ENCODE measurements at regions not wholly inside any gene's neighbourhood (a gene's known extent, or its start where the extent isn't known, plus 50 kb on each side); places are given as distances from the start of the nearest gene placed in this dataset.

DNA sequence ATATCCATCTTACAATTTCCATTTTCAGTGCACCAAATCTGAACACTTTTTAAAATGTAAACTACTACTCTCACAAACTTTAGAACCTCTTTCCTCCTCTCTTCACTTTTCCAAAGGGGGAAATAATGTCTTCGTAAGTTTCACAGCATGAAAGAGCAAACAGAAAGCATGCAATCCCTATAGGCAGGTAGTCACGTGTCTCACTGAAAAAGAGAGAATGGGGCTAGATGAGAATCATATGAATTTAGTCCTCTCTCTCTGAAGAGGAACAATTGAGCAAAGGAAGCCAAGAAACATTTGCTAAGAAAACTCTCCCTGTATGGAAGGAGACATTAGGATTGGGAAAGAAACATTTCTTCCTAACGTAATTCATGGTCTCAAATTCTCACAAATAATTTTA is 613.9 kb downstream of the PLA2G4A start:
- Histone ChIP-seq H4K20me1 (replicated peaks; ENCODE audit: insufficient read depth) (no peaks in the 10 kb centered on the region), H3K79me2 (replicated peaks; ENCODE audit: insufficient read depth) (no peaks in the 10 kb centered on the region), H3K27me3 (ENCODE audit: insufficient read depth) (no peaks in the 10 kb centered on the region), H3K36me3 (ENCODE audit: insufficient read depth) (no peaks in the 10 kb centered on the region), H2AFZ (peak overlapping the region; percentile 15; the same call in 1 of the 2 replicates), H3K27ac (ENCODE audit: low read depth) (no peak overlapping the region), H3K4me2 (no peak overlapping the region), H3K4me1 (ENCODE audit: insufficient read depth) (peaks cover 22% of the 10 kb centered on the region), H3K4me3 (no peak overlapping the region), H3F3A (replicated peaks; ENCODE audit: low read depth) (no peaks in the 10 kb centered on the region), H3K9me2 (ENCODE audit: insufficient read depth) (no peaks in the 10 kb centered on the region)
- DNase-seq (ENCODE audit: low spot score) (no peak), ATAC-seq (no peak)
- H3K36me3 Mint-ChIP-seq (ENCODE audit: low read depth) = no peaks in the 10 kb centered on the region
- TF ChIP-seq, protein P1, sequence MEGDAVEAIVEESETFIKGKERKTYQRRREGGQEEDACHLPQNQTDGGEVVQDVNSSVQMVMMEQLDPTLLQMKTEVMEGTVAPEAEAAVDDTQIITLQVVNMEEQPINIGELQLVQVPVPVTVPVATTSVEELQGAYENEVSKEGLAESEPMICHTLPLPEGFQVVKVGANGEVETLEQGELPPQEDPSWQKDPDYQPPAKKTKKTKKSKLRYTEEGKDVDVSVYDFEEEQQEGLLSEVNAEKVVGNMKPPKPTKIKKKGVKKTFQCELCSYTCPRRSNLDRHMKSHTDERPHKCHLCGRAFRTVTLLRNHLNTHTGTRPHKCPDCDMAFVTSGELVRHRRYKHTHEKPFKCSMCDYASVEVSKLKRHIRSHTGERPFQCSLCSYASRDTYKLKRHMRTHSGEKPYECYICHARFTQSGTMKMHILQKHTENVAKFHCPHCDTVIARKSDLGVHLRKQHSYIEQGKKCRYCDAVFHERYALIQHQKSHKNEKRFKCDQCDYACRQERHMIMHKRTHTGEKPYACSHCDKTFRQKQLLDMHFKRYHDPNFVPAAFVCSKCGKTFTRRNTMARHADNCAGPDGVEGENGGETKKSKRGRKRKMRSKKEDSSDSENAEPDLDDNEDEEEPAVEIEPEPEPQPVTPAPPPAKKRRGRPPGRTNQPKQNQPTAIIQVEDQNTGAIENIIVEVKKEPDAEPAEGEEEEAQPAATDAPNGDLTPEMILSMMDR (conservative IDR thresholded peaks at IDR 0.05; ENCODE audit: low read depth in 2 of 2) = no peak
- TF ChIP-seq, protein P2, sequence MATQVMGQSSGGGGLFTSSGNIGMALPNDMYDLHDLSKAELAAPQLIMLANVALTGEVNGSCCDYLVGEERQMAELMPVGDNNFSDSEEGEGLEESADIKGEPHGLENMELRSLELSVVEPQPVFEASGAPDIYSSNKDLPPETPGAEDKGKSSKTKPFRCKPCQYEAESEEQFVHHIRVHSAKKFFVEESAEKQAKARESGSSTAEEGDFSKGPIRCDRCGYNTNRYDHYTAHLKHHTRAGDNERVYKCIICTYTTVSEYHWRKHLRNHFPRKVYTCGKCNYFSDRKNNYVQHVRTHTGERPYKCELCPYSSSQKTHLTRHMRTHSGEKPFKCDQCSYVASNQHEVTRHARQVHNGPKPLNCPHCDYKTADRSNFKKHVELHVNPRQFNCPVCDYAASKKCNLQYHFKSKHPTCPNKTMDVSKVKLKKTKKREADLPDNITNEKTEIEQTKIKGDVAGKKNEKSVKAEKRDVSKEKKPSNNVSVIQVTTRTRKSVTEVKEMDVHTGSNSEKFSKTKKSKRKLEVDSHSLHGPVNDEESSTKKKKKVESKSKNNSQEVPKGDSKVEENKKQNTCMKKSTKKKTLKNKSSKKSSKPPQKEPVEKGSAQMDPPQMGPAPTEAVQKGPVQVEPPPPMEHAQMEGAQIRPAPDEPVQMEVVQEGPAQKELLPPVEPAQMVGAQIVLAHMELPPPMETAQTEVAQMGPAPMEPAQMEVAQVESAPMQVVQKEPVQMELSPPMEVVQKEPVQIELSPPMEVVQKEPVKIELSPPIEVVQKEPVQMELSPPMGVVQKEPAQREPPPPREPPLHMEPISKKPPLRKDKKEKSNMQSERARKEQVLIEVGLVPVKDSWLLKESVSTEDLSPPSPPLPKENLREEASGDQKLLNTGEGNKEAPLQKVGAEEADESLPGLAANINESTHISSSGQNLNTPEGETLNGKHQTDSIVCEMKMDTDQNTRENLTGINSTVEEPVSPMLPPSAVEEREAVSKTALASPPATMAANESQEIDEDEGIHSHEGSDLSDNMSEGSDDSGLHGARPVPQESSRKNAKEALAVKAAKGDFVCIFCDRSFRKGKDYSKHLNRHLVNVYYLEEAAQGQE (IDR thresholded peaks at IDR 0.05; ENCODE audit: unreplicated experiment) = no peak
- TF ChIP-seq STAT1 (IDR thresholded peaks at IDR 0.05; ENCODE audit: unreplicated experiment) = no peak
- H3K9me3 Mint-ChIP-seq = no peaks in the 10 kb centered on the region
- peaks cover 4% of the 10 kb centered on the region for H3K27me3 Mint-ChIP-seq (ENCODE audit: insufficient read depth, low read depth, poor library complexity)
- no peak overlapping the region for H3K4me3 Mint-ChIP-seq
- H3K27ac Mint-ChIP-seq = no peak overlapping the region; the same call in 1 of the 2 replicates
- peaks cover 26% of the 10 kb centered on the region for H3K4me1 Mint-ChIP-seq

DNA sequence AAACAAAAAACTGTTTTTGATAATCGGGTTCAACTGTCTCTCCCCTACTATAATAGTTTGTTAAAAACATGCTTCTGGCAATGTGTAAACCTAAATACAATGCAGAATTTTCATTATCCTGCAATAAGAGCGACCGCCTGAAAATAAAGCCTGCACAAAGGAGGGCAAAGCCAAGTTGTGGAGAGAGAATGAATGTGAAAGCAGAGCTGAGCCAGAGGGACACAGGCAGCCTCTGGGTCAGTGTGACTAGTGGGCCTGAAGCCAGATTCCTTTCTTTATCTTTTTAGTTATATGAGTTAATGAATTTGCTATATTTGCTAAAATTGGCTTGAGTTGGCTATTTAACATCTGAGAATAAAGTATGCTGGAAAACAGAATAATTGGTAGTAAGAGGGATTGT is 615.2 kb downstream of the PLA2G4A start:
- Mint-ChIP-seq H3K36me3 (ENCODE audit: low read depth) (no peaks in the 10 kb centered on the region), H3K27ac (peak overlapping the region; percentile 50; the same call in 1 of the 2 replicates), H3K27me3 (ENCODE audit: insufficient read depth, low read depth, poor library complexity) (peaks cover 6% of the 10 kb centered on the region), H3K4me3 (no peak overlapping the region), H3K4me1 (peaks cover 26% of the 10 kb centered on the region), H3K9me3 (no peaks in the 10 kb centered on the region)
- no peak for TF ChIP-seq CREB1 (CRISPR knock-in tag; IDR thresholded peaks at IDR 0.05; ENCODE audit: low read depth)
- no peak for TF ChIP-seq EZH2 (IDR thresholded peaks at IDR 0.05; ENCODE audit: low read depth, unreplicated experiment)
- TF ChIP-seq, protein P2 (IDR thresholded peaks at IDR 0.05; ENCODE audit: unreplicated experiment) = no peak
- no peak for TF ChIP-seq EZH2phosphoT487 (IDR thresholded peaks at IDR 0.05; ENCODE audit: unreplicated experiment)
- no peak for TF ChIP-seq NANOG (IDR thresholded peaks at IDR 0.05; ENCODE audit: borderline replicate concordance)
- H3F3A ChIP-seq (replicated peaks; ENCODE audit: low read depth) = no peaks in the 10 kb centered on the region
- H3K79me2 ChIP-seq (replicated peaks; ENCODE audit: insufficient read depth) = no peaks in the 10 kb centered on the region
- no peaks in the 10 kb centered on the region for H3K36me3 ChIP-seq (ENCODE audit: insufficient read depth)
- ATAC-seq (peak; percentile 72), DNase-seq (ENCODE audit: low spot score) (peak; percentile 7)
- no peaks in the 10 kb centered on the region for H3K27me3 ChIP-seq (ENCODE audit: insufficient read depth)
- 0 out of 2 replicates have a peak overlapping the region, but pooled peaks have one; percentile 53 for H2AFZ ChIP-seq
- no peak overlapping the region for H3K4me3 ChIP-seq
- H4K20me1 ChIP-seq (replicated peaks; ENCODE audit: insufficient read depth) = no peaks in the 10 kb centered on the region
- no peak overlapping the region for H3K27ac ChIP-seq (ENCODE audit: low read depth)
- H3K9me2 ChIP-seq (ENCODE audit: insufficient read depth) = no peaks in the 10 kb centered on the region
- H3K4me1 ChIP-seq (ENCODE audit: insufficient read depth) = peaks cover 22% of the 10 kb centered on the region
- no peak overlapping the region for H3K4me2 ChIP-seq

Data from GM23338 (cell line).